ENCODE measurements at regions not wholly inside any gene's neighbourhood (a gene's known extent, or its start where the extent isn't known, plus 50 kb on each side); places are given as distances from the start of the nearest gene placed in this dataset.

GRCh38 chr17:56085576-56086267, 67.6 kb upstream of the ANKFN1 start:
- H2AFZ ChIP-seq (ENCODE audit: low read depth, low read length): no peak overlapping the region
- H3K9me2 ChIP-seq (ENCODE audit: insufficient read depth, low read length): no peaks in the 10 kb centered on the region
- no peak overlapping the region for H3K4me2 ChIP-seq (ENCODE audit: low read length)
- no peaks in the 10 kb centered on the region for H4K20me1 ChIP-seq (ENCODE audit: insufficient read depth)
- no peak overlapping the region for H3K27ac ChIP-seq (ENCODE audit: low read length)
- no peak overlapping the region for H3K4me3 ChIP-seq (ENCODE audit: low read length)
- H3K79me2 ChIP-seq (replicated peaks; ENCODE audit: insufficient read depth, low read length): no peaks in the 10 kb centered on the region
- H3K27me3 ChIP-seq (ENCODE audit: insufficient read depth, low read depth, low read length): no peaks in the 10 kb centered on the region
- H3F3A ChIP-seq (ENCODE audit: insufficient read depth, low read length, poor library complexity, severe bottlenecking): no peaks in the 10 kb centered on the region
- H3K9me3 ChIP-seq (ENCODE audit: low read length): no peaks in the 10 kb centered on the region
- TF ChIP-seq EZH2 (IDR thresholded peaks at IDR 0.05; ENCODE audit: borderline replicate concordance, insufficient read depth, low read length, poor library complexity, severe bottlenecking) (no peak), REST (IDR thresholded peaks at IDR 0.05; ENCODE audit: borderline replicate concordance) (no peak), POLR2AphosphoS5 (IDR thresholded peaks at IDR 0.05) (no peak), MXI1 (conservative IDR thresholded peaks at IDR 0.05; ENCODE audit: poor library complexity, severe bottlenecking) (no peak), EP300 (conservative IDR thresholded peaks at IDR 0.05; ENCODE audit: poor library complexity, severe bottlenecking) (no peak), SMC3 (conservative IDR thresholded peaks at IDR 0.05; ENCODE audit: poor library complexity) (no peak), RAD21 (conservative IDR thresholded peaks at IDR 0.05) (no peak), TAF1 (IDR thresholded peaks at IDR 0.05; ENCODE audit: low read depth) (no peak)
- TF ChIP-seq, protein P1, sequence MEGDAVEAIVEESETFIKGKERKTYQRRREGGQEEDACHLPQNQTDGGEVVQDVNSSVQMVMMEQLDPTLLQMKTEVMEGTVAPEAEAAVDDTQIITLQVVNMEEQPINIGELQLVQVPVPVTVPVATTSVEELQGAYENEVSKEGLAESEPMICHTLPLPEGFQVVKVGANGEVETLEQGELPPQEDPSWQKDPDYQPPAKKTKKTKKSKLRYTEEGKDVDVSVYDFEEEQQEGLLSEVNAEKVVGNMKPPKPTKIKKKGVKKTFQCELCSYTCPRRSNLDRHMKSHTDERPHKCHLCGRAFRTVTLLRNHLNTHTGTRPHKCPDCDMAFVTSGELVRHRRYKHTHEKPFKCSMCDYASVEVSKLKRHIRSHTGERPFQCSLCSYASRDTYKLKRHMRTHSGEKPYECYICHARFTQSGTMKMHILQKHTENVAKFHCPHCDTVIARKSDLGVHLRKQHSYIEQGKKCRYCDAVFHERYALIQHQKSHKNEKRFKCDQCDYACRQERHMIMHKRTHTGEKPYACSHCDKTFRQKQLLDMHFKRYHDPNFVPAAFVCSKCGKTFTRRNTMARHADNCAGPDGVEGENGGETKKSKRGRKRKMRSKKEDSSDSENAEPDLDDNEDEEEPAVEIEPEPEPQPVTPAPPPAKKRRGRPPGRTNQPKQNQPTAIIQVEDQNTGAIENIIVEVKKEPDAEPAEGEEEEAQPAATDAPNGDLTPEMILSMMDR (IDR thresholded peaks at IDR 0.05; ENCODE audit: poor library complexity, severe bottlenecking): no peak
- H3K9ac ChIP-seq (ENCODE audit: low read length): no peak overlapping the region
- H3K36me3 ChIP-seq (ENCODE audit: insufficient read depth, low read length): no peaks in the 10 kb centered on the region

DNA sequence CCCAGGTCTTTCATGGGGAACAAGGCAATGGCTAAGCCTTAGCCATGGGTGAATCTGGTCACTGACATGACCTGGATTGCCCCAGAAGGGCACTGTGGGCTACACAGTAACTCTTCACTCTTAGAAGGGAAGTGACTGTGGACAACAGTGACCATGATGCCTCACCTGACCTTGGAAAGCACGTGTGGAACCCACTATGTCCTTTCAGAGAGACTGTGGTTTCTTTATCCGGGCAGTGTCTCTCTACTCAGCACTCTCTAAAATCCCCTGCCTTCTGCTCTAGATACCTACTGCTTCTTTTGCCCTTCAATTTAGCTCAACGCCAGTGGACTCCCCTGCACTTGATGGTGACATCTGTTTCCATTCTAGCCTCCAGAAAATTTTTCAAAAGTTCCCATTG, 66.1 kb upstream of the ANKFN1 start:
- Histone ChIP-seq H3K9me2 (ENCODE audit: insufficient read depth, low read length) (no peaks in the 10 kb centered on the region), H4K20me1 (ENCODE audit: insufficient read depth) (no peaks in the 10 kb centered on the region), H3K36me3 (ENCODE audit: insufficient read depth, low read length) (no peaks in the 10 kb centered on the region), H3K79me2 (replicated peaks; ENCODE audit: insufficient read depth, low read length) (no peaks in the 10 kb centered on the region), H2AFZ (ENCODE audit: low read depth, low read length) (no peak overlapping the region), H3K9me3 (ENCODE audit: low read length) (no peaks in the 10 kb centered on the region), H3K27me3 (ENCODE audit: insufficient read depth, low read depth, low read length) (no peaks in the 10 kb centered on the region), H3K4me2 (ENCODE audit: low read length) (no peak overlapping the region), H3K9ac (ENCODE audit: low read length) (no peak overlapping the region), H3K27ac (ENCODE audit: low read length) (no peak overlapping the region), H3K4me3 (ENCODE audit: low read length) (no peak overlapping the region), H3F3A (ENCODE audit: insufficient read depth, low read length, poor library complexity, severe bottlenecking) (no peaks in the 10 kb centered on the region)
- TF ChIP-seq, protein P1 (IDR thresholded peaks at IDR 0.05; ENCODE audit: poor library complexity, severe bottlenecking): no peak
- TF ChIP-seq POLR2AphosphoS5 (IDR thresholded peaks at IDR 0.05): no peak
- no peak for TF ChIP-seq EZH2 (IDR thresholded peaks at IDR 0.05; ENCODE audit: borderline replicate concordance, insufficient read depth, low read length, poor library complexity, severe bottlenecking)
- no peak for TF ChIP-seq MXI1 (conservative IDR thresholded peaks at IDR 0.05; ENCODE audit: poor library complexity, severe bottlenecking)
- no peak for TF ChIP-seq RAD21 (conservative IDR thresholded peaks at IDR 0.05)
- no peak for TF ChIP-seq TAF1 (IDR thresholded peaks at IDR 0.05; ENCODE audit: low read depth)
- TF ChIP-seq REST (IDR thresholded peaks at IDR 0.05; ENCODE audit: borderline replicate concordance): no peak
- no peak for TF ChIP-seq SMC3 (conservative IDR thresholded peaks at IDR 0.05; ENCODE audit: poor library complexity)
- no peak for TF ChIP-seq EP300 (conservative IDR thresholded peaks at IDR 0.05; ENCODE audit: poor library complexity, severe bottlenecking)
